ENCODE measurements at regions not wholly inside any gene's neighbourhood (a gene's known extent, or its start where the extent isn't known, plus 50 kb on each side); places are given as distances from the start of the nearest gene placed in this dataset.

GRCh38 chr2:6793913-6794312 is 71.8 kb downstream of the CMPK2 start (continued):
- TF ChIP-seq SP2 (IDR thresholded peaks at IDR 0.05; ENCODE audit: low read length) (no peak), SIN3A (conservative IDR thresholded peaks at IDR 0.05 in 1 of 2, IDR thresholded peaks at IDR 0.05 in 1 of 2; ENCODE audit: low read depth in 1 of 2, low read length in 2 of 2) (no peak), HDAC2 (IDR thresholded peaks at IDR 0.05; ENCODE audit: borderline replicate concordance in 1 of 2, low read depth in 2 of 2, low read length in 2 of 2) (no peak)

Data from H1 (cell line).